ENCODE measurements at regions not wholly inside any gene's neighbourhood (a gene's known extent, or its start where the extent isn't known, plus 50 kb on each side); places are given as distances from the start of the nearest gene placed in this dataset.

GRCh38 chr2:219998107-219998506 is 370.7 kb downstream of the SLC4A3 start (continued):
- TF ChIP-seq RERE (CRISPR knock-in tag; IDR thresholded peaks at IDR 0.05; ENCODE audit: borderline replicate concordance) (no peak), RBM22 (IDR thresholded peaks at IDR 0.05; ENCODE audit: low read depth, low read length, poor library complexity, severe bottlenecking) (no peak), MIER1 (IDR thresholded peaks at IDR 0.05; ENCODE audit: low read depth) (no peak), SIN3B (IDR thresholded peaks at IDR 0.05; ENCODE audit: low read depth) (no peak), SNIP1 (IDR thresholded peaks at IDR 0.05; ENCODE audit: low read depth) (no peak), FOXK2 (conservative IDR thresholded peaks at IDR 0.05 in 1 of 2, IDR thresholded peaks at IDR 0.05 in 1 of 2; ENCODE audit: low read depth in 2 of 2) (no peak), RAD51 (IDR thresholded peaks at IDR 0.05; ENCODE audit: borderline replicate concordance, low read depth) (no peak), ZNF77 (CRISPR knock-in tag; IDR thresholded peaks at IDR 0.05) (no peak), MGA (IDR thresholded peaks at IDR 0.05) (no peak), ZNF431 (CRISPR knock-in tag; IDR thresholded peaks at IDR 0.05) (no peak)

Measured in K562 (cell line).